Frontal cortex (tissue), 3 donors: ENCODE measurements at regions not wholly inside any gene's neighbourhood (a gene's known extent, or its start where the extent isn't known, plus 50 kb on each side); places are given as distances from the start of the nearest gene placed in this dataset.

ENCODE experiments used
- DNase-seq, 2 donors: peaks; one replicate each; pipeline ENCODE4 v3.0.0; 2012; ENCODE audit warnings: low spot score in 2 of 2
- FAIRE-seq: peaks from 2 replicates; lab custom pipeline; 2012; peaks lifted over from hg19 to GRCh38; lab: Jason Lieb, UNC
- donor health status: control.
- donor health status: control.
- donor health status: control.

- FAIRE-seq (no peak), DNase-seq (no peak)
Observed at GRCh38 chr2:122634920-122635319, 879.5 kb downstream of the TSN start.

- FAIRE-seq: no peak
- DNase-seq: no peak
Observed at GRCh38 chr2:122635686-122636085, 880.2 kb downstream of the TSN start.

- no peak for FAIRE-seq
Observed at GRCh38 chr2:122636097-122636496, 880.6 kb downstream of the TSN start.

GRCh38 chr2:122639176-122639575 is 883.7 kb downstream of the TSN start:
- no peak for DNase-seq
- FAIRE-seq: no peak

More at GRCh38 chr2:122636097-122636496, 880.6 kb downstream of the TSN start:
- DNase-seq: no peak

GRCh38 chr2:122639711-122640110 is 884.3 kb downstream of the TSN start:
- no peak for FAIRE-seq
- no peak for DNase-seq

- FAIRE-seq: no peak
Observed at GRCh38 chr2:122643725-122644329, 888.4 kb downstream of the TSN start.

GRCh38 chr2:122651236-122651635 is 895.8 kb downstream of the TSN start:
- DNase-seq (no peak), FAIRE-seq (no peak)

More at GRCh38 chr2:122643725-122644329, 888.4 kb downstream of the TSN start:
- DNase-seq: no peak

- FAIRE-seq (no peak), DNase-seq (no peak)
Observed at GRCh38 chr2:122651780-122652179, 896.3 kb downstream of the TSN start.

- no peak for FAIRE-seq
- DNase-seq: no peak
Observed at GRCh38 chr2:122652670-122653069, 897.2 kb downstream of the TSN start.

GRCh38 chr2:122656403-122656802 is 901.0 kb downstream of the TSN start:
- no peak for DNase-seq

GRCh38 chr2:122660786-122661634 is 905.6 kb downstream of the TSN start:
- FAIRE-seq: no peak

More at GRCh38 chr2:122656403-122656802, 901.0 kb downstream of the TSN start:
- FAIRE-seq: no peak

GRCh38 chr2:122663620-122664019 is 908.2 kb downstream of the TSN start:
- DNase-seq (no peak), FAIRE-seq (no peak)

More at GRCh38 chr2:122660786-122661634, 905.6 kb downstream of the TSN start:
- no peak for DNase-seq

- DNase-seq (no peak), FAIRE-seq (no peak)
Observed at GRCh38 chr2:122669627-122670026, 914.2 kb downstream of the TSN start.

GRCh38 chr2:122670897-122671296 is 915.4 kb downstream of the TSN start:
- FAIRE-seq (no peak), DNase-seq (no peak)

- FAIRE-seq (no peak), DNase-seq (no peak)
Observed at GRCh38 chr2:122680662-122681061, 925.2 kb downstream of the TSN start.

- no peak for FAIRE-seq
- DNase-seq: no peak
Observed at GRCh38 chr2:122681626-122682025, 926.2 kb downstream of the TSN start.

GRCh38 chr2:122682356-122682755 is 926.9 kb downstream of the TSN start:
- DNase-seq (no peak), FAIRE-seq (no peak)

GRCh38 chr2:122683018-122683417 is 927.6 kb downstream of the TSN start:
- FAIRE-seq (no peak), DNase-seq (no peak)

- FAIRE-seq (no peak), DNase-seq (no peak)
Observed at GRCh38 chr2:122692400-122693083, 937.1 kb downstream of the TSN start.

- no peak for FAIRE-seq
- DNase-seq: no peak
Observed at GRCh38 chr2:122697415-122697814, 942.0 kb downstream of the TSN start.

- FAIRE-seq: no peak
- no peak for DNase-seq
Observed at GRCh38 chr2:122703676-122704075, 948.2 kb downstream of the TSN start.
